H9 (cell line): ENCODE measurements at regions not wholly inside any gene's neighbourhood (a gene's known extent, or its start where the extent isn't known, plus 50 kb on each side); places are given as distances from the start of the nearest gene placed in this dataset.

Experiments
- DNase-seq: peaks from one replicate; pipeline ENCODE4 v3.0.0-alpha.2; 2017
- H2AFZ ChIP-seq: one replicate; pipeline ENCODE4 v1.6.1; 2013; ENCODE audit warnings: mild to moderate bottlenecking, low read length, control low read depth, moderate library complexity
- H2AK5ac ChIP-seq: 2 replicates; pipeline ENCODE4 v1.6.1; 2013; ENCODE audit warnings: low read length, control low read depth, mixed read lengths; ENCODE audit not compliant: insufficient read length
- H2BK120ac ChIP-seq: one replicate; pipeline ENCODE4 v1.6.1; 2013; ENCODE audit warnings: low read depth, mild to moderate bottlenecking, low read length, control low read depth, inconsistent platforms; ENCODE audit not compliant: poor library complexity, severe bottlenecking
- H2BK12ac ChIP-seq: 2 replicates; pipeline ENCODE4 v1.6.1; 2013; ENCODE audit warnings: low read length, control low read depth, mixed read lengths, low read depth; ENCODE audit not compliant: insufficient read length
- H2BK15ac ChIP-seq: 2 replicates; pipeline ENCODE4 v1.6.1; 2013; ENCODE audit warnings: low read depth, low read length, control low read depth
- H2BK20ac ChIP-seq: one replicate; pipeline ENCODE4 v1.6.1; 2013; ENCODE audit warnings: low read depth, mild to moderate bottlenecking, low read length, control low read depth, inconsistent platforms; ENCODE audit not compliant: poor library complexity, severe bottlenecking
- H2BK5ac ChIP-seq: 2 replicates; pipeline ENCODE4 v1.6.1; 2013; ENCODE audit warnings: low read length, control low read depth, mixed read lengths; ENCODE audit not compliant: insufficient read length
- H3K14ac ChIP-seq: 2 replicates; pipeline ENCODE4 v1.6.1; 2013; ENCODE audit warnings: low read length, control low read depth; ENCODE audit not compliant: insufficient read depth
- H3K18ac ChIP-seq: 2 replicates; pipeline ENCODE4 v1.6.1; 2013; ENCODE audit warnings: low read depth, mild to moderate bottlenecking, mixed read lengths, low read length, control low read depth; ENCODE audit not compliant: insufficient read length
- H3K23ac ChIP-seq: 2 replicates; pipeline ENCODE4 v1.6.1; 2013; ENCODE audit warnings: low read length, control low read depth, mixed read lengths, low read depth; ENCODE audit not compliant: insufficient read length
- H3K23me2 ChIP-seq: 2 replicates; pipeline ENCODE4 v1.6.1; 2013; ENCODE audit warnings: low read depth, mild to moderate bottlenecking, mixed read lengths, low read length, control low read depth; ENCODE audit not compliant: insufficient read length, poor library complexity, severe bottlenecking
- H3K27ac ChIP-seq: 2 replicates; pipeline ENCODE4 v1.5.1; 2013; ENCODE audit warnings: low read length, control low read depth, mixed read lengths, low read depth; ENCODE audit not compliant: insufficient read length
- H3K27me3 ChIP-seq: 2 replicates; pipeline ENCODE4 v1.6.1; 2013; ENCODE audit warnings: low read length, control low read depth, inconsistent platforms; ENCODE audit not compliant: insufficient read depth
- H3K4ac ChIP-seq: 2 replicates; pipeline ENCODE4 v1.6.1; 2013; ENCODE audit warnings: low read depth, mild to moderate bottlenecking, control low read depth, inconsistent platforms, low read length, moderate library complexity
- H3K4me1 ChIP-seq: 2 replicates; pipeline ENCODE4 v1.6.1; 2013; ENCODE audit warnings: low read length, control low read depth, inconsistent platforms; ENCODE audit not compliant: insufficient read depth
- H3K4me2 ChIP-seq: 2 replicates; pipeline ENCODE4 v1.6.1; 2013; ENCODE audit warnings: low read length, control low read depth, mixed read lengths; ENCODE audit not compliant: insufficient read length, insufficient read depth
- H3K56ac ChIP-seq: 2 replicates; pipeline ENCODE4 v1.6.1; 2013; ENCODE audit warnings: low read depth, mild to moderate bottlenecking, mixed read lengths, low read length, control low read depth; ENCODE audit not compliant: insufficient read length
- H3K79me1 ChIP-seq: 2 replicates; pipeline ENCODE4 v1.6.1; 2013; ENCODE audit warnings: low read depth, mild to moderate bottlenecking, moderate library complexity, low read length, control low read depth, inconsistent platforms; ENCODE audit not compliant: insufficient read depth, poor library complexity, severe bottlenecking
- H3K79me2 ChIP-seq: 2 replicates; pipeline ENCODE4 v1.6.1; 2013; ENCODE audit warnings: low read length, control low read depth, inconsistent platforms; ENCODE audit not compliant: insufficient read depth
- H3K9ac ChIP-seq: 2 replicates; pipeline ENCODE4 v1.6.1; 2013; ENCODE audit warnings: low read length, control low read depth, mixed read lengths; ENCODE audit not compliant: insufficient read length; ENCODE audit errors: extremely low read depth
- H3K9me3 ChIP-seq: one replicate; pipeline ENCODE4 v1.6.1; 2013; ENCODE audit warnings: low read depth, low read length, inconsistent platforms; ENCODE audit not compliant: control insufficient read depth
- H3T11ph ChIP-seq: one replicate; pipeline ENCODE4 v1.6.1; 2013; ENCODE audit warnings: mild to moderate bottlenecking, low read length, control low read depth, inconsistent platforms
- H4K20me1 ChIP-seq: one replicate; pipeline ENCODE4 v1.6.1; 2013; ENCODE audit not compliant: control insufficient read depth, insufficient read length, insufficient read depth
- H4K5ac ChIP-seq: 2 replicates; pipeline ENCODE4 v1.6.1; 2013; ENCODE audit warnings: low read depth, mild to moderate bottlenecking, mixed read lengths, low read length, control low read depth; ENCODE audit not compliant: insufficient read length
- H4K8ac ChIP-seq: replicated peaks from 2 replicates; pipeline ENCODE4 v1.6.1; 2013; ENCODE audit warnings: low read length, control low read depth, mixed read lengths, low read depth; ENCODE audit not compliant: insufficient read length
- H4K91ac ChIP-seq: 2 replicates; pipeline ENCODE4 v1.6.1; 2013; ENCODE audit warnings: low read depth, mild to moderate bottlenecking, moderate library complexity, mixed read lengths, low read length, control low read depth; ENCODE audit not compliant: insufficient read length
- H3K27ac Mint-ChIP-seq, 3 experiments: 2 replicates in 2 of 3; 3 replicates in 1 of 3; pipeline ENCODE4 v1.8.0; 2020 to 2021; ENCODE audit warnings: mixed read lengths in 3 of 3, mild to moderate bottlenecking in 1 of 3, moderate library complexity in 1 of 3
- H3K27me3 Mint-ChIP-seq: 2 replicates; pipeline ENCODE4 v1.8.0; 2021; ENCODE audit warnings: low read depth, mild to moderate bottlenecking, moderate library complexity, mixed read lengths
- H3K36me3 Mint-ChIP-seq, 3 experiments: 2 replicates in 2 of 3; 3 replicates in 1 of 3; pipeline ENCODE4 v1.8.0; 2020 to 2021; ENCODE audit warnings: low read depth in 3 of 3, mixed read lengths in 3 of 3; ENCODE audit not compliant: insufficient read depth in 1 of 3
- H3K4me1 Mint-ChIP-seq, 2 experiments: 2 replicates each; pipeline ENCODE4 v1.8.0; 2020; ENCODE audit warnings: mixed read lengths in 2 of 2
- H3K4me3 Mint-ChIP-seq, 2 experiments: 2 replicates in 1 of 2; 3 replicates in 1 of 2; pipeline ENCODE4 v1.8.0; 2020 to 2021; ENCODE audit warnings: mild to moderate bottlenecking in 2 of 2, mixed read lengths in 2 of 2, moderate library complexity in 1 of 2
- H3K9me3 Mint-ChIP-seq, 2 experiments: 2 replicates in 1 of 2; 3 replicates in 1 of 2; pipeline ENCODE4 v1.8.0; 2020; ENCODE audit warnings: mild to moderate bottlenecking in 2 of 2, mixed read lengths in 2 of 2, moderate library complexity in 1 of 2
- WGBS: extraction: QIAGEN DNeasy Blood & Tissue Kit; methylation state at CpG from one replicate; pipeline ENCODE4 v1.1.7; 2013; ENCODE audit warnings: missing lambda C conversion rate, low lambda C conversion rate, mixed read lengths; ENCODE audit not compliant: insufficient read length; ENCODE audit errors: extremely low coverage; 5-methylcytosine and 5-hydroxymethylcytosine counted together
- TF ChIP-seq, protein P1 (sequence below): fragments of 200-600 bp; sonication (generic); conservative IDR thresholded peaks from 3 replicates; pipeline ENCODE4 v1.8.0; 2021; ENCODE audit warnings: antibody characterized with exemption, mild to moderate bottlenecking

DNA sequence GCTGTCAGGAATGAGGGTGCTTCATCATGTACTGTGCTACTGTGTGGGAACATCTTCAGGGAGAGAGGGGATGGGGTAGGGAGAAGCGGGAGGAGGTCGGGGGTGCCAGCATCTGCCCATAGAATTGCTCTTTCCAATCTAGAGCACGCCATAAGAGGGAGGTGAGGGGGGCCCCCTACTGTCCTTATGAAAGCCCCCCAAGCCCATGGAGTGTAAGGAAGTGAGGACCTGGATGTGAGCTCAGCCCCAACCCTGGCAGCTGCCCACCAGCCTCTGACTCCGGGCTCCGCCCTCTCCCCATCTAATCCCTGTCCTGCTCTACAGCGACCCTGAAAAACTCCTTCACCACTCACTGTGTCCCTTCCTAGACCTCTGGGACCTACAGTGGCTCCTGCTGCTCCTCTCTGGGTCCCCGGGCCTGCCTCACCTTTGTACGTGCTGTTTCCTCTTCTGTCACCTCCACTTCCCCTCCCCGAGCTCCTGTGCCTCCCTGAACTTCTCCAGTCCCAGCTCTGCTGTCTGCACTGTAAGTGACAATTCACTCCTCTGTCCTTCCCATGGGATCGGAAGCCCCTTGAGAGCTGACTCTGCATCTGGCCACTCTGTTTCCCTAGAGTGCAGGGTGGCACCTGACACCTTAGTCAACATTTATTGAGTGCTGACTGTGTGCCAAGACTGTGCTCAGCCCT, 269.4 kb downstream of the PTPRU start:
- Histone ChIP-seq H3K18ac (no peak overlapping the region), H3K23ac (no peak overlapping the region), H3K9me3 (no peaks in the 10 kb centered on the region), H2BK5ac (no peak overlapping the region), H4K5ac (no peak overlapping the region), H3K79me1 (no peaks in the 10 kb centered on the region), H2BK15ac (no peak overlapping the region), H3K23me2 (no peaks in the 10 kb centered on the region), H4K20me1 (no peaks in the 10 kb centered on the region), H4K91ac (no peak overlapping the region), H3K4me1 (peaks cover 7% of the 10 kb centered on the region; the same call in 1 of the 2 replicates), H4K8ac (no peak overlapping the region), H3K56ac (no peak overlapping the region), H3K79me2 (no peaks in the 10 kb centered on the region), H2BK12ac (no peak overlapping the region), H3T11ph (no peak overlapping the region), H3K14ac (no peak overlapping the region), H2AK5ac (no peak overlapping the region), H2BK120ac (no peak overlapping the region), H3K27me3 (no peaks in the 10 kb centered on the region), H2BK20ac (no peak overlapping the region), H3K9ac (no peak overlapping the region), H3K27ac (no peak overlapping the region), H3K4ac (no peak overlapping the region), H3K4me2 (no peak overlapping the region), H2AFZ (no peak overlapping the region)
- H3K9me3 Mint-ChIP-seq = peaks cover 0 to 1% of the 10 kb centered on the region in 2 experiments; a peak in 1 of 5 replicates
- WGBS = no CpG with 5 or more reads among the region's 10 CpGs
- H3K27me3 Mint-ChIP-seq = no peaks in the 10 kb centered on the region
- H3K27ac Mint-ChIP-seq = peak overlapping the region; percentile 42 to 78 (median 74); a peak in 3 of 7 replicates
- TF ChIP-seq, protein P1, sequence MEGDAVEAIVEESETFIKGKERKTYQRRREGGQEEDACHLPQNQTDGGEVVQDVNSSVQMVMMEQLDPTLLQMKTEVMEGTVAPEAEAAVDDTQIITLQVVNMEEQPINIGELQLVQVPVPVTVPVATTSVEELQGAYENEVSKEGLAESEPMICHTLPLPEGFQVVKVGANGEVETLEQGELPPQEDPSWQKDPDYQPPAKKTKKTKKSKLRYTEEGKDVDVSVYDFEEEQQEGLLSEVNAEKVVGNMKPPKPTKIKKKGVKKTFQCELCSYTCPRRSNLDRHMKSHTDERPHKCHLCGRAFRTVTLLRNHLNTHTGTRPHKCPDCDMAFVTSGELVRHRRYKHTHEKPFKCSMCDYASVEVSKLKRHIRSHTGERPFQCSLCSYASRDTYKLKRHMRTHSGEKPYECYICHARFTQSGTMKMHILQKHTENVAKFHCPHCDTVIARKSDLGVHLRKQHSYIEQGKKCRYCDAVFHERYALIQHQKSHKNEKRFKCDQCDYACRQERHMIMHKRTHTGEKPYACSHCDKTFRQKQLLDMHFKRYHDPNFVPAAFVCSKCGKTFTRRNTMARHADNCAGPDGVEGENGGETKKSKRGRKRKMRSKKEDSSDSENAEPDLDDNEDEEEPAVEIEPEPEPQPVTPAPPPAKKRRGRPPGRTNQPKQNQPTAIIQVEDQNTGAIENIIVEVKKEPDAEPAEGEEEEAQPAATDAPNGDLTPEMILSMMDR = no peak
- H3K4me3 Mint-ChIP-seq = no peak overlapping the region
- DNase-seq = peak; percentile 22
- peaks cover 47 to 50% of the 10 kb centered on the region in 2 experiments for H3K4me1 Mint-ChIP-seq
- H3K36me3 Mint-ChIP-seq = 0 out of 7 replicates have a peak, but pooled peaks cover 0 to 1% (median 0%) of the 10 kb centered on the region in 3 experiments
